Adrenal gland (tissue), 9 donors: ENCODE measurements at regions not wholly inside any gene's neighbourhood (a gene's known extent, or its start where the extent isn't known, plus 50 kb on each side); places are given as distances from the start of the nearest gene placed in this dataset.

Experiments used
- DNase-seq, 7 donors: peaks; one replicate each; pipeline ENCODE4 v3.0.0-alpha.2; 2019 to 2020
- H3K27ac ChIP-seq, 5 donors: fragments of 200-600 bp; sonication (generic) in 4 of 5; 1 replicate in 3 of 5; 2 replicates in 2 of 5; pipeline versions ENCODE4 v1.5.1 to v1.8.0; 2016 to 2020; ENCODE audit warnings: mild to moderate bottlenecking in 1 of 5
- H3K27me3 ChIP-seq: fragments of 200-600 bp; 2 replicates; pipeline ENCODE4 v1.8.0; 2021
- H3K36me3 ChIP-seq, 2 donors: fragments of 200-600 bp; replicated peaks in 1 of 2; 1 replicate in 1 of 2; 2 replicates in 1 of 2; pipeline versions ENCODE4 v1.5.1 to v1.8.0; 2018 to 2022
- H3K4me1 ChIP-seq, 2 donors: fragments of 200-600 bp; replicated peaks in 1 of 2; 1 replicate in 1 of 2; 2 replicates in 1 of 2; pipeline versions ENCODE4 v1.5.1 to v1.8.0; 2018 to 2021
- H3K4me3 ChIP-seq, 4 donors: fragments of 200-600 bp; sonication (generic) in 3 of 4; one replicate each; pipeline ENCODE4 v1.5.1; 2016 to 2018
- H3K9me3 ChIP-seq, 3 donors: fragments of 200-600 bp; sonication (generic) in 1 of 3; replicated peaks in 1 of 3; 1 replicate in 2 of 3; 2 replicates in 1 of 3; pipeline versions ENCODE4 v1.5.1 to v1.8.0; 2016 to 2021
- CTCF ChIP-seq, 6 experiments: fragments of 450-650 bp in 4 of 6; fragments of 200-600 bp in 2 of 6; sonication (generic) in 1 of 6; IDR thresholded peaks; 1 replicate in 5 of 6; 2 replicates in 1 of 6; pipeline versions ENCODE4 v1.5.1 to v1.8.0; 2016 to 2021; ENCODE audit warnings: antibody characterized with exemption in 6 of 6, mild to moderate bottlenecking in 2 of 6, moderate library complexity in 1 of 6
- POLR2A ChIP-seq, 2 donors: fragments of 450-650 bp; IDR thresholded peaks; one replicate each; pipeline ENCODE4 v1.6.1; 2017; ENCODE audit warnings: antibody characterized with exemption in 2 of 2, mild to moderate bottlenecking in 2 of 2, moderate library complexity in 1 of 2
- WGBS, 4 donors: extraction: QIAGEN DNeasy Blood & Tissue Kit in 2 of 4; methylation state at CpG; one replicate each; pipeline versions ENCODE4 v1.1.5 to v1.1.7; 2013 to 2017; 5-methylcytosine and 5-hydroxymethylcytosine counted together
- intact Hi-C, 2 donors: fragments of 100-400 bp; cut with DNase I; formaldehyde crosslinking; loops; one replicate each; pipeline versions ENCODE4 v1.14.1 to v1.15.0; 2022 to 2023
- donor health status: healthy with polysubstance abuse.
- donor health status: Bipolar disorder and iron deficiency.
- donor health status: DM: yes; HTN: yes; CAD: no.
- donor health status: DM: no; HTN: no; CAD: no.
- donor health status: DM: no; HTN: no; CAD: no.

- 89 to 97% (median 96%) methylated on average over 1 of the region's 1 CpG for WGBS, 4 donors
- Histone ChIP-seq H3K36me3 (no peaks in the 10 kb centered on the region), H3K9me3 (no peaks in the 10 kb centered on the region), H3K27ac (no peak overlapping the region), H3K4me3 (no peak overlapping the region), H3K27me3 (no peaks in the 10 kb centered on the region), H3K4me1 (no peaks in the 10 kb centered on the region)
- DNase-seq = no peak
- intact Hi-C loops = no loop called here
- TF ChIP-seq POLR2A (IDR thresholded peaks at IDR 0.05) = no peak
- no peak for TF ChIP-seq CTCF (IDR thresholded peaks at IDR 0.05)
Observed at GRCh38 chr3:124526601-124527000, 203.7 kb upstream of the UMPS start.

- peak in 3 of 7 donors; percentile 20 to 35 (median 23) for DNase-seq
- H3K9me3 ChIP-seq = no peaks in the 10 kb centered on the region
- H3K27me3 ChIP-seq = no peaks in the 10 kb centered on the region
- no peak overlapping the region for H3K4me3 ChIP-seq
- peak overlapping the region in 1 of 5 donors; percentile 15 for H3K27ac ChIP-seq
- H3K4me1 ChIP-seq = no peaks in the 10 kb centered on the region
- intact Hi-C loops = no loop called here
- WGBS, 4 donors = 53 to 61% (median 59%) methylated on average over 3 of the region's 3 CpGs
- no peaks in the 10 kb centered on the region for H3K36me3 ChIP-seq
- no peak for TF ChIP-seq CTCF (IDR thresholded peaks at IDR 0.05)
- TF ChIP-seq POLR2A (IDR thresholded peaks at IDR 0.05) = no peak
Observed at GRCh38 chr3:124529826-124530571, 200.3 kb upstream of the UMPS start.

GRCh38 chr3:124530916-124531315, 199.3 kb upstream of the UMPS start:
- no peaks in the 10 kb centered on the region for H3K4me1 ChIP-seq
- TF ChIP-seq CTCF (IDR thresholded peaks at IDR 0.05) (no peak), POLR2A (IDR thresholded peaks at IDR 0.05) (no peak)
- no peak overlapping the region for H3K4me3 ChIP-seq
- H3K27me3 ChIP-seq = no peaks in the 10 kb centered on the region
- intact Hi-C loops = no loop called here
- no peak for DNase-seq
- no peaks in the 10 kb centered on the region for H3K9me3 ChIP-seq
- no peak overlapping the region for H3K27ac ChIP-seq
- no peaks in the 10 kb centered on the region for H3K36me3 ChIP-seq

GRCh38 chr3:124532071-124532470, 198.2 kb upstream of the UMPS start:
- H3K4me3 ChIP-seq = no peak overlapping the region
- H3K9me3 ChIP-seq = no peaks in the 10 kb centered on the region
- DNase-seq = no peak
- intact Hi-C loops = no loop called here
- no peak overlapping the region for H3K27ac ChIP-seq
- no peaks in the 10 kb centered on the region for H3K4me1 ChIP-seq
- no peaks in the 10 kb centered on the region for H3K36me3 ChIP-seq
- no peaks in the 10 kb centered on the region for H3K27me3 ChIP-seq
- TF ChIP-seq CTCF (IDR thresholded peaks at IDR 0.05) (no peak), POLR2A (IDR thresholded peaks at IDR 0.05) (no peak)
- 100% methylated on average over 1 of the region's 1 CpG for WGBS, 4 donors
